ENCODE measurements at regions not wholly inside any gene's neighbourhood (a gene's known extent, or its start where the extent isn't known, plus 50 kb on each side); places are given as distances from the start of the nearest gene placed in this dataset.

- DNase-seq (ENCODE audit: low spot score) = no peak
Observed at GRCh38 chr4:137203601-137204000, 328.7 kb downstream of the PCDH18 start.

GRCh38 chr4:137200322-137200721 lies 332.0 kb downstream of the PCDH18 start:
- no peak for DNase-seq (ENCODE audit: low spot score)

GRCh38 chr4:137198791-137199190 lies 333.5 kb downstream of the PCDH18 start:
- DNase-seq (ENCODE audit: low spot score) = no peak

- no peak for DNase-seq (ENCODE audit: low spot score)
Observed at GRCh38 chr4:137194670-137195069, 337.6 kb downstream of the PCDH18 start.

- no peak for DNase-seq (ENCODE audit: low spot score)
Observed at GRCh38 chr4:137193564-137193963, 338.7 kb downstream of the PCDH18 start.

- no peak for DNase-seq (ENCODE audit: low spot score)
Observed at GRCh38 chr4:137181293-137181899, 350.9 kb downstream of the PCDH18 start.

- DNase-seq (ENCODE audit: low spot score) = no peak
Observed at GRCh38 chr4:137180349-137180748, 351.9 kb downstream of the PCDH18 start.

GRCh38 chr4:137156807-137157206 lies 375.5 kb downstream of the PCDH18 start:
- DNase-seq (ENCODE audit: low spot score) = no peak

GRCh38 chr4:137156054-137156453 lies 376.2 kb downstream of the PCDH18 start:
- no peak for DNase-seq (ENCODE audit: low spot score)

- DNase-seq (ENCODE audit: low spot score) = no peak
Observed at GRCh38 chr4:137131201-137131600, 401.1 kb downstream of the PCDH18 start.

- DNase-seq (ENCODE audit: low spot score) = no peak
Observed at GRCh38 chr4:137129845-137130244, 402.4 kb downstream of the PCDH18 start.

GRCh38 chr4:137129441-137129840 lies 402.9 kb downstream of the PCDH18 start:
- DNase-seq (ENCODE audit: low spot score) = no peak

- DNase-seq (ENCODE audit: low spot score) = peak; percentile 24
Observed at GRCh38 chr4:137125011-137125410, 407.3 kb downstream of the PCDH18 start.

- peak; percentile 84 for DNase-seq (ENCODE audit: low spot score)
Observed at GRCh38 chr4:137124278-137124932, 407.9 kb downstream of the PCDH18 start.

GRCh38 chr4:137122876-137123275 lies 409.4 kb downstream of the PCDH18 start:
- DNase-seq (ENCODE audit: low spot score) = no peak

GRCh38 chr4:137116144-137116543 lies 416.1 kb downstream of the PCDH18 start:
- DNase-seq (ENCODE audit: low spot score) = no peak

- no peak for DNase-seq (ENCODE audit: low spot score)
Observed at GRCh38 chr4:137106733-137107132, 425.6 kb downstream of the PCDH18 start.

GRCh38 chr4:137106287-137106686 lies 426.0 kb downstream of the PCDH18 start:
- no peak for DNase-seq (ENCODE audit: low spot score)

- DNase-seq (ENCODE audit: low spot score) = no peak
Observed at GRCh38 chr4:137090951-137091350, 441.3 kb downstream of the PCDH18 start.

- DNase-seq (ENCODE audit: low spot score) = no peak
Observed at GRCh38 chr4:137083571-137084135, 448.6 kb downstream of the PCDH18 start.

GRCh38 chr4:137082061-137082460 lies 450.2 kb downstream of the PCDH18 start:
- no peak for DNase-seq (ENCODE audit: low spot score)

GRCh38 chr4:137076908-137077307 lies 455.4 kb downstream of the PCDH18 start:
- no peak for DNase-seq (ENCODE audit: low spot score)

GRCh38 chr4:137075586-137075985 lies 456.7 kb downstream of the PCDH18 start:
- no peak for DNase-seq (ENCODE audit: low spot score)

- DNase-seq (ENCODE audit: low spot score) = no peak
Observed at GRCh38 chr4:137070614-137071013, 461.7 kb downstream of the PCDH18 start.
